Tibial nerve (tissue), 4 donors: ENCODE measurements at regions not wholly inside any gene's neighbourhood (a gene's known extent, or its start where the extent isn't known, plus 50 kb on each side); places are given as distances from the start of the nearest gene placed in this dataset.
"Not testable (repeated sequence)": the region's sequence is repeated elsewhere in the genome, so short reads cannot be mapped to it uniquely, and the experiment has no call there.

ENCODE experiments used
- EP300 ChIP-seq, 2 donors: sonication (generic); formaldehyde crosslinking; IDR thresholded peaks; one replicate each; pipeline ENCODE4 v1.6.1; 2017; ENCODE audit warnings: antibody characterized with exemption in 2 of 2, mild to moderate bottlenecking in 1 of 2
- POLR2A ChIP-seq, 2 donors: fragments of 450-650 bp; IDR thresholded peaks; one replicate each; pipeline ENCODE4 v1.6.1; 2017; ENCODE audit warnings: antibody characterized with exemption in 2 of 2, mild to moderate bottlenecking in 2 of 2, moderate library complexity in 2 of 2
- TF ChIP-seq, protein P1 (sequence below), 5 experiments: fragments of 200-600 bp in 3 of 5; fragments of 450-650 bp in 2 of 5; sonication (generic) in 3 of 5; IDR thresholded peaks; one replicate each; pipeline ENCODE4 v1.5.1; 2016 to 2019; ENCODE audit warnings: antibody characterized with exemption in 5 of 5, mild to moderate bottlenecking in 3 of 5, moderate library complexity in 2 of 5

DNA sequence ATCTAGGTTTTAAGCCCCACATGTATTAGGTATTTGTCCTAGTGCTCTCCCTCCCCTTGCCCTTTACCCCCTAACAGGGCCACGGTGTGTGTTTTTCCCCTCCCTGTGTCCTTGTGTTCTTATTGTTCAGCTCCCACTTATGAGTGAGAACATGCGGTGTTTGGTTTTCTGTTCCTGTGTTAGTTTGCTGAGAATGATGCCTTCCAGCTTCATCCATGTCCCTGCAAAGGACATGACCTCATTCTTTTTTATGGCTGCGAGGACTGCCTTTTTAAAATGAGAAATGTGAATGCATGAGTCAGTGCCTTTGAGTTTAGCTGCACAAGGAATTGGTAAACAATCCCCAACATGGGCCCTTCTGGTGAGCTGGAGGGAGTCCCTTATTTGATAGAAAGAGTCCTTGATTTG, 88.4 kb upstream of the EIF5 start:
- TF ChIP-seq, protein P1, sequence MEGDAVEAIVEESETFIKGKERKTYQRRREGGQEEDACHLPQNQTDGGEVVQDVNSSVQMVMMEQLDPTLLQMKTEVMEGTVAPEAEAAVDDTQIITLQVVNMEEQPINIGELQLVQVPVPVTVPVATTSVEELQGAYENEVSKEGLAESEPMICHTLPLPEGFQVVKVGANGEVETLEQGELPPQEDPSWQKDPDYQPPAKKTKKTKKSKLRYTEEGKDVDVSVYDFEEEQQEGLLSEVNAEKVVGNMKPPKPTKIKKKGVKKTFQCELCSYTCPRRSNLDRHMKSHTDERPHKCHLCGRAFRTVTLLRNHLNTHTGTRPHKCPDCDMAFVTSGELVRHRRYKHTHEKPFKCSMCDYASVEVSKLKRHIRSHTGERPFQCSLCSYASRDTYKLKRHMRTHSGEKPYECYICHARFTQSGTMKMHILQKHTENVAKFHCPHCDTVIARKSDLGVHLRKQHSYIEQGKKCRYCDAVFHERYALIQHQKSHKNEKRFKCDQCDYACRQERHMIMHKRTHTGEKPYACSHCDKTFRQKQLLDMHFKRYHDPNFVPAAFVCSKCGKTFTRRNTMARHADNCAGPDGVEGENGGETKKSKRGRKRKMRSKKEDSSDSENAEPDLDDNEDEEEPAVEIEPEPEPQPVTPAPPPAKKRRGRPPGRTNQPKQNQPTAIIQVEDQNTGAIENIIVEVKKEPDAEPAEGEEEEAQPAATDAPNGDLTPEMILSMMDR (IDR thresholded peaks at IDR 0.05) = not testable (repeated sequence)
- not testable (repeated sequence) for TF ChIP-seq EP300, POLR2A (IDR thresholded peaks at IDR 0.05)
